GM23338 (cell line): ENCODE measurements at regions not wholly inside any gene's neighbourhood (a gene's known extent, or its start where the extent isn't known, plus 50 kb on each side); places are given as distances from the start of the nearest gene placed in this dataset.

ENCODE experiments used
- ATAC-seq: fragments of 200-7000 bp; cut with Tn5 transposase; 3 replicates; pipeline ENCODE4 v1.9.1; 2020
- DNase-seq: peaks from one replicate; pipeline ENCODE4 v3.0.0-alpha.2; 2015; ENCODE audit warnings: low spot score
- H2AFZ ChIP-seq: fragments of 200-600 bp; sonication (generic); 2 replicates; pipeline ENCODE4 v1.8.0; 2016; ENCODE audit warnings: antibody characterized with exemption, mild to moderate bottlenecking, moderate library complexity
- H3F3A ChIP-seq: fragments of 200-600 bp; sonication (generic); replicated peaks from 2 replicates; pipeline ENCODE4 v1.8.0; 2017; ENCODE audit warnings: antibody characterized with exemption, mixed run types, low read depth
- H3K27ac ChIP-seq: fragments of 200-600 bp; sonication (generic); 2 replicates; pipeline ENCODE4 v1.6.1; 2016; ENCODE audit warnings: low read depth
- H3K27me3 ChIP-seq: fragments of 200-600 bp; sonication (generic); 2 replicates; pipeline ENCODE4 v1.8.0; 2016; ENCODE audit warnings: mild to moderate bottlenecking, mixed run types, moderate library complexity; ENCODE audit not compliant: insufficient read depth
- H3K36me3 ChIP-seq: fragments of 200-600 bp; sonication (generic); 2 replicates; pipeline ENCODE4 v1.8.0; 2016; ENCODE audit warnings: mild to moderate bottlenecking; ENCODE audit not compliant: insufficient read depth
- H3K4me1 ChIP-seq: fragments of 200-600 bp; sonication (generic); 2 replicates; pipeline ENCODE4 v1.8.0; 2016; ENCODE audit warnings: mild to moderate bottlenecking, moderate library complexity; ENCODE audit not compliant: insufficient read depth
- H3K4me2 ChIP-seq: fragments of 200-600 bp; sonication (generic); 2 replicates; pipeline ENCODE4 v1.7.1; 2017; ENCODE audit warnings: mixed run types
- H3K4me3 ChIP-seq: fragments of 200-600 bp; sonication (generic); 2 replicates; pipeline ENCODE4 v1.6.1; 2016; ENCODE audit warnings: mixed run types
- H3K79me2 ChIP-seq: fragments of 200-600 bp; sonication (generic); replicated peaks from 2 replicates; pipeline ENCODE4 v1.8.0; 2017; ENCODE audit warnings: mild to moderate bottlenecking; ENCODE audit not compliant: insufficient read depth
- H3K9me2 ChIP-seq: fragments of 200-600 bp; sonication (generic); 2 replicates; pipeline ENCODE4 v1.8.0; 2017; ENCODE audit not compliant: insufficient read depth
- H4K20me1 ChIP-seq: fragments of 200-600 bp; sonication (generic); replicated peaks from 2 replicates; pipeline ENCODE4 v1.8.0; 2017; ENCODE audit warnings: mild to moderate bottlenecking; ENCODE audit not compliant: insufficient read depth
- H3K27ac Mint-ChIP-seq: 2 replicates; pipeline ENCODE4 v1.8.0; 2020; ENCODE audit warnings: inconsistent platforms, mild to moderate bottlenecking, moderate library complexity, mixed read lengths
- H3K27me3 Mint-ChIP-seq: 3 replicates; pipeline ENCODE4 v1.8.0; 2022; ENCODE audit warnings: low read depth, mild to moderate bottlenecking, moderate library complexity, mixed read lengths, inconsistent platforms; ENCODE audit not compliant: insufficient read depth, poor library complexity
- H3K36me3 Mint-ChIP-seq: 3 replicates; pipeline ENCODE4 v1.8.0; 2021; ENCODE audit warnings: low read depth, mild to moderate bottlenecking, inconsistent platforms, moderate library complexity, mixed read lengths
- H3K4me1 Mint-ChIP-seq: 3 replicates; pipeline ENCODE4 v1.8.0; 2020; ENCODE audit warnings: mild to moderate bottlenecking, inconsistent platforms, mixed read lengths
- H3K4me3 Mint-ChIP-seq: 3 replicates; pipeline ENCODE4 v1.8.0; 2021; ENCODE audit warnings: moderate library complexity, mild to moderate bottlenecking, inconsistent platforms, mixed read lengths
- H3K9me3 Mint-ChIP-seq: 3 replicates; pipeline ENCODE4 v1.8.0; 2020; ENCODE audit warnings: moderate library complexity, mild to moderate bottlenecking, inconsistent platforms, mixed read lengths
- EZH2 ChIP-seq: fragments of 200-600 bp; sonication (generic); IDR thresholded peaks from one replicate; pipeline ENCODE4 v1.8.0; 2017; ENCODE audit warnings: antibody characterized with exemption, mild to moderate bottlenecking, low read depth; ENCODE audit not compliant: unreplicated experiment
- JUNB ChIP-seq: IDR thresholded peaks from one replicate; pipeline ENCODE4 v1.6.1; 2016; ENCODE audit warnings: antibody characterized with exemption; ENCODE audit not compliant: unreplicated experiment
- NANOG ChIP-seq: IDR thresholded peaks from 2 replicates; pipeline ENCODE4 v1.6.1; 2016; ENCODE audit warnings: antibody characterized with exemption, borderline replicate concordance
- POLR2AphosphoS5 ChIP-seq: IDR thresholded peaks from 2 replicates; pipeline ENCODE4 v1.6.1; 2016; ENCODE audit warnings: antibody characterized with exemption, low read depth
- REST ChIP-seq: IDR thresholded peaks from one replicate; pipeline ENCODE4 v1.6.1; 2018; ENCODE audit warnings: antibody characterized with exemption; ENCODE audit not compliant: unreplicated experiment
- STAT1 ChIP-seq: IDR thresholded peaks from one replicate; pipeline ENCODE4 v1.6.1; 2016; ENCODE audit warnings: antibody characterized with exemption; ENCODE audit not compliant: unreplicated experiment
- ZNF114 ChIP-seq: fragments of 250-450 bp; sonication (Bioruptor Pico); IDR thresholded peaks from 2 replicates; pipeline ENCODE4 v1.5.0; 2020; ENCODE audit warnings: mild to moderate bottlenecking, moderate library complexity
- ZNF462 ChIP-seq: fragments of 250-450 bp; sonication (Bioruptor Pico); IDR thresholded peaks from 2 replicates; pipeline ENCODE4 v1.5.0; 2020; ENCODE audit warnings: mild to moderate bottlenecking, moderate library complexity

GRCh38 chr9:119601632-119602031 lies 232.4 kb upstream of the BRINP1 start:
- Mint-ChIP-seq H3K27me3 (no peaks in the 10 kb centered on the region), H3K4me1 (no peaks in the 10 kb centered on the region), H3K36me3 (no peaks in the 10 kb centered on the region), H3K27ac (no peak overlapping the region), H3K4me3 (no peak overlapping the region), H3K9me3 (peaks cover 3% of the 10 kb centered on the region; the same call in 1 of the 3 replicates)
- no peaks in the 10 kb centered on the region for H4K20me1 ChIP-seq
- H3F3A ChIP-seq, result no peaks in the 10 kb centered on the region
- no peak overlapping the region for H3K4me3 ChIP-seq
- H3K79me2 ChIP-seq, result no peaks in the 10 kb centered on the region
- no peak overlapping the region for H3K4me2 ChIP-seq
- H3K9me2 ChIP-seq, result peaks cover 2% of the 10 kb centered on the region; the same call in 1 of the 2 replicates
- H3K27me3 ChIP-seq, result no peaks in the 10 kb centered on the region
- H3K27ac ChIP-seq, result no peak overlapping the region
- TF ChIP-seq JUNB (no peak), EZH2 (no peak), POLR2AphosphoS5 (no peak), REST (no peak)
- H3K36me3 ChIP-seq, result no peaks in the 10 kb centered on the region
- no peaks in the 10 kb centered on the region for H3K4me1 ChIP-seq
- ATAC-seq, result no peak
- DNase-seq, result no peak
- no peak overlapping the region for H2AFZ ChIP-seq

- Histone ChIP-seq H2AFZ (no peak overlapping the region), H3K9me2 (peaks cover 5% of the 10 kb centered on the region; the same call in 1 of the 2 replicates), H3K27ac (no peak overlapping the region), H3K4me2 (no peak overlapping the region), H3K36me3 (no peaks in the 10 kb centered on the region), H3K4me3 (no peak overlapping the region), H3K4me1 (peaks cover 5% of the 10 kb centered on the region; the same call in 1 of the 2 replicates), H3K27me3 (no peaks in the 10 kb centered on the region), H4K20me1 (no peaks in the 10 kb centered on the region), H3F3A (no peaks in the 10 kb centered on the region), H3K79me2 (no peaks in the 10 kb centered on the region)
- no peaks in the 10 kb centered on the region for H3K9me3 Mint-ChIP-seq
- H3K27me3 Mint-ChIP-seq, result no peaks in the 10 kb centered on the region
- H3K27ac Mint-ChIP-seq, result no peak overlapping the region
- DNase-seq (no peak), ATAC-seq (no peak)
- H3K4me1 Mint-ChIP-seq, result peaks cover 3% of the 10 kb centered on the region; the same call in 2 of the 3 replicates
- H3K4me3 Mint-ChIP-seq, result no peak overlapping the region
- no peaks in the 10 kb centered on the region for H3K36me3 Mint-ChIP-seq
- TF ChIP-seq ZNF114 (CRISPR knock-in tag) (no peak), NANOG (no peak), STAT1 (no peak), REST (no peak), POLR2AphosphoS5 (no peak), ZNF462 (CRISPR knock-in tag) (no peak), EZH2 (no peak)
Measured at GRCh38 chr9:119597499-119597898, 228.3 kb upstream of the BRINP1 start.
